ENCODE measurements at regions not wholly inside any gene's neighbourhood (a gene's known extent, or its start where the extent isn't known, plus 50 kb on each side); places are given as distances from the start of the nearest gene placed in this dataset.

- peaks cover 7% of the 10 kb centered on the region for H3K27me3 Mint-ChIP-seq (ENCODE audit: unreplicated experiment)
- H3K4me1 Mint-ChIP-seq (ENCODE audit: unreplicated experiment) = peaks cover 5% of the 10 kb centered on the region
- H3K4me3 Mint-ChIP-seq (ENCODE audit: unreplicated experiment) = no peak overlapping the region
- no peaks in the 10 kb centered on the region for H3K9me3 Mint-ChIP-seq (ENCODE audit: unreplicated experiment)
- no peak for DNase-seq (ENCODE audit: low spot score)
- TF ChIP-seq CTCF (IDR thresholded peaks at IDR 0.05; ENCODE audit: unreplicated experiment) = no peak
- no peak overlapping the region for H3K27ac Mint-ChIP-seq (ENCODE audit: unreplicated experiment)
- H3K36me3 Mint-ChIP-seq (ENCODE audit: low read depth, unreplicated experiment) = no peaks in the 10 kb centered on the region
Measured at GRCh38 chr15:66836231-66837030, 134.4 kb downstream of the SMAD6 start.

GRCh38 chr15:66838202-66838601, 136.2 kb downstream of the SMAD6 start:
- Mint-ChIP-seq H3K4me3 (ENCODE audit: unreplicated experiment) (no peak overlapping the region), H3K4me1 (ENCODE audit: unreplicated experiment) (peaks cover 5% of the 10 kb centered on the region), H3K36me3 (ENCODE audit: low read depth, unreplicated experiment) (peaks cover 4% of the 10 kb centered on the region), H3K27ac (ENCODE audit: unreplicated experiment) (no peak overlapping the region), H3K9me3 (ENCODE audit: unreplicated experiment) (no peaks in the 10 kb centered on the region), H3K27me3 (ENCODE audit: unreplicated experiment) (peaks cover 9% of the 10 kb centered on the region)
- TF ChIP-seq CTCF (IDR thresholded peaks at IDR 0.05; ENCODE audit: unreplicated experiment) = no peak
- DNase-seq (ENCODE audit: low spot score) = no peak

- Mint-ChIP-seq H3K9me3 (ENCODE audit: unreplicated experiment) (no peaks in the 10 kb centered on the region), H3K27ac (ENCODE audit: unreplicated experiment) (no peak overlapping the region), H3K4me1 (ENCODE audit: unreplicated experiment) (peaks cover 5% of the 10 kb centered on the region), H3K4me3 (ENCODE audit: unreplicated experiment) (no peak overlapping the region), H3K27me3 (ENCODE audit: unreplicated experiment) (peaks cover 11% of the 10 kb centered on the region), H3K36me3 (ENCODE audit: low read depth, unreplicated experiment) (peaks cover 5% of the 10 kb centered on the region)
- peak; percentile 40 for DNase-seq (ENCODE audit: low spot score)
- peak; percentile 59 for TF ChIP-seq CTCF (IDR thresholded peaks at IDR 0.05; ENCODE audit: unreplicated experiment)
Measured at GRCh38 chr15:66838671-66839239, 136.7 kb downstream of the SMAD6 start.

GRCh38 chr15:66839506-66840112, 137.6 kb downstream of the SMAD6 start:
- Mint-ChIP-seq H3K27me3 (ENCODE audit: unreplicated experiment) (peaks cover 11% of the 10 kb centered on the region), H3K4me3 (ENCODE audit: unreplicated experiment) (no peak overlapping the region), H3K27ac (ENCODE audit: unreplicated experiment) (no peak overlapping the region), H3K9me3 (ENCODE audit: unreplicated experiment) (no peaks in the 10 kb centered on the region), H3K36me3 (ENCODE audit: low read depth, unreplicated experiment) (peaks cover 5% of the 10 kb centered on the region), H3K4me1 (ENCODE audit: unreplicated experiment) (peaks cover 5% of the 10 kb centered on the region)
- TF ChIP-seq CTCF (IDR thresholded peaks at IDR 0.05; ENCODE audit: unreplicated experiment) = no peak
- DNase-seq (ENCODE audit: low spot score) = no peak

All from endothelial cell (in vitro differentiated cells).